ENCODE measurements at regions not wholly inside any gene's neighbourhood (a gene's known extent, or its start where the extent isn't known, plus 50 kb on each side); places are given as distances from the start of the nearest gene placed in this dataset.

- Histone ChIP-seq H3K23ac (ENCODE audit: low read depth, low read length) (no peak overlapping the region), H3K4me3 (ENCODE audit: insufficient read depth, low read depth, low read length) (no peak overlapping the region)
- dilution Hi-C loops (cut with HindIII; ENCODE audit: low sequenced_read_pairs, unreplicated experiment) = no loop called here
These were observed 283.4 kb upstream of the KLF4 start for GRCh38 chr9:107772988-107773387.

More at GRCh38 chr9:107772988-107773387, 283.4 kb upstream of the KLF4 start:
- TF ChIP-seq CTCF (conservative IDR thresholded peaks at IDR 0.05; ENCODE audit: low read depth, low read length) (no peak), FOS (IDR thresholded peaks at IDR 0.05; ENCODE audit: low read depth, low read length) (no peak)
- no peak overlapping the region for H2AFZ ChIP-seq (replicated peaks; ENCODE audit: low read length, poor library complexity)
- CTCF ChIA-PET = no interaction called here
- H3K4me1 ChIP-seq (ENCODE audit: control insufficient read depth, insufficient read depth, low read length) = no peaks in the 10 kb centered on the region
- no peak overlapping the region for H2BK5ac ChIP-seq (ENCODE audit: low read depth, low read length, poor library complexity, severe bottlenecking)
- H4K5ac ChIP-seq (ENCODE audit: low read depth, low read length) = no peak overlapping the region
- H2BK120ac ChIP-seq (ENCODE audit: low read depth, low read length) = no peak overlapping the region
- no peak overlapping the region for H2BK20ac ChIP-seq (ENCODE audit: low read depth, low read length)
- no peak overlapping the region for H4K8ac ChIP-seq (ENCODE audit: low read depth in 2 of 2, low read length in 2 of 2)
- no peak overlapping the region for H3K18ac ChIP-seq (ENCODE audit: low read depth, low read length)
- H3K27me3 ChIP-seq (ENCODE audit: control insufficient read depth, insufficient read depth, low read length) = no peaks in the 10 kb centered on the region; the same call in none of the 2 replicates
- no peak overlapping the region for H2AK9ac ChIP-seq (replicated peaks; ENCODE audit: low read depth, low read length, poor library complexity)
- no peak overlapping the region for H3K4me2 ChIP-seq (ENCODE audit: low read depth, low read length)
- POLR2A ChIA-PET (ENCODE audit: unreplicated experiment) = no interaction called here
- no peaks in the 10 kb centered on the region for H3K36me3 ChIP-seq (ENCODE audit: control insufficient read depth, insufficient read depth, low read length)
- H3K9me1 ChIP-seq (ENCODE audit: insufficient read depth, low read length) = no peaks in the 10 kb centered on the region
- peaks cover 8% of the 10 kb centered on the region; the same call in 1 of the 2 replicates for H3K9me3 ChIP-seq (ENCODE audit: control insufficient read depth, insufficient read depth, low read length)
- no peaks in the 10 kb centered on the region for H3K79me1 ChIP-seq (ENCODE audit: low read depth in 1 of 2, low read length in 2 of 2)
- intact Hi-C loops (cut with micrococcal nuclease) = no loop called here
- no CpG with 5 or more reads among the region's 3 CpGs for WGBS, 2 experiments (ENCODE audit: extremely low coverage in 2 of 2, insufficient read length in 1 of 2)
- H3K4ac ChIP-seq (ENCODE audit: low read depth, low read length) = no peak overlapping the region
- H3K9ac ChIP-seq (ENCODE audit: low read depth, low read length) = no peak overlapping the region
- ATAC-seq (ENCODE audit: low read depth) (no peak), DNase-seq (no peak)
- no peak overlapping the region for H3K14ac ChIP-seq (replicated peaks; ENCODE audit: low read depth, low read length)
- no peak overlapping the region for H2AK5ac ChIP-seq (ENCODE audit: low read depth, low read length)
- H4K91ac ChIP-seq (ENCODE audit: insufficient read depth, low read depth, low read length) = no peak overlapping the region
- no TSS peak for BruUV-seq (replicated peaks)
- in situ Hi-C loops (cut with MboI; ENCODE audit: low sequenced_read_pairs) = no loop called here
- no peaks in the 10 kb centered on the region for H4K20me1 ChIP-seq (ENCODE audit: insufficient read depth, low read length)
- no peak overlapping the region for H2BK15ac ChIP-seq (ENCODE audit: low read depth, low read length)
- no peak overlapping the region for H3K27ac ChIP-seq (ENCODE audit: insufficient read depth, low read length)
- no peak overlapping the region for H3K56ac ChIP-seq (ENCODE audit: extremely low read depth, insufficient read depth, low read length)
